GM18520 (cell line): ENCODE measurements at regions not wholly inside any gene's neighbourhood (a gene's known extent, or its start where the extent isn't known, plus 50 kb on each side); places are given as distances from the start of the nearest gene placed in this dataset.
"Not testable (repeated sequence)": the region's sequence is repeated elsewhere in the genome, so short reads cannot be mapped to it uniquely, and the experiment has no call there.

Experiments
- ATAC-seq: cut with Tn5 transposase; IDR thresholded peaks from one replicate; pipeline ENCODE4 v1.9.1; 2021; ENCODE audit not compliant: unreplicated experiment

- ATAC-seq: not testable (repeated sequence)
These were observed 247.5 kb downstream of the SPATA31A6 start for GRCh38 chr9:42430674-42431615.

GRCh38 chr9:42431616-42432010, 248.2 kb downstream of the SPATA31A6 start:
- not testable (repeated sequence) for ATAC-seq

GRCh38 chr9:42434844-42435714, 251.6 kb downstream of the SPATA31A6 start:
- ATAC-seq: not testable (repeated sequence)

- not testable (repeated sequence) for ATAC-seq
These were observed 252.4 kb downstream of the SPATA31A6 start for GRCh38 chr9:42435715-42436342.

- ATAC-seq: not testable (repeated sequence)
These were observed 253.7 kb downstream of the SPATA31A6 start for GRCh38 chr9:42437057-42437759.

- not testable (repeated sequence) for ATAC-seq
These were observed 259.2 kb downstream of the SPATA31A6 start for GRCh38 chr9:42442680-42443079.

GRCh38 chr9:42443414-42443813, 260.0 kb downstream of the SPATA31A6 start:
- not testable (repeated sequence) for ATAC-seq

GRCh38 chr9:42461436-42461835, 278.0 kb downstream of the SPATA31A6 start:
- ATAC-seq: not testable (repeated sequence)

GRCh38 chr9:42461863-42462262, 278.4 kb downstream of the SPATA31A6 start:
- ATAC-seq: not testable (repeated sequence)

GRCh38 chr9:42463981-42464380, 280.5 kb downstream of the SPATA31A6 start:
- ATAC-seq: not testable (repeated sequence)

GRCh38 chr9:42470577-42470976, 287.1 kb downstream of the SPATA31A6 start:
- not testable (repeated sequence) for ATAC-seq

GRCh38 chr9:42490989-42491388, 307.5 kb downstream of the SPATA31A6 start:
- ATAC-seq: not testable (repeated sequence)

- ATAC-seq: not testable (repeated sequence)
These were observed 319.3 kb downstream of the SPATA31A6 start for GRCh38 chr9:42502620-42503264.

GRCh38 chr9:42508111-42508510, 324.7 kb downstream of the SPATA31A6 start:
- not testable (repeated sequence) for ATAC-seq

GRCh38 chr9:42513535-42513934, 330.1 kb downstream of the SPATA31A6 start:
- ATAC-seq: not testable (repeated sequence)

- ATAC-seq: not testable (repeated sequence)
These were observed 351.0 kb downstream of the SPATA31A6 start for GRCh38 chr9:42534325-42534983.

- not testable (repeated sequence) for ATAC-seq
These were observed 351.5 kb downstream of the SPATA31A6 start for GRCh38 chr9:42534984-42535325.

GRCh38 chr9:42550789-42551357, 367.4 kb downstream of the SPATA31A6 start:
- ATAC-seq: not testable (repeated sequence)

GRCh38 chr9:42568530-42568929, 385.1 kb downstream of the SPATA31A6 start:
- ATAC-seq: not testable (repeated sequence)
